ENCODE measurements at regions not wholly inside any gene's neighbourhood (a gene's known extent, or its start where the extent isn't known, plus 50 kb on each side); places are given as distances from the start of the nearest gene placed in this dataset.
"Not testable (repeated sequence)": the region's sequence is repeated elsewhere in the genome, so short reads cannot be mapped to it uniquely, and the experiment has no call there.

GRCh38 chr5:23136958-23137357 lies 283.8 kb upstream of the CDH12 start:
- Histone ChIP-seq H3K36me3 (no peaks in the 10 kb centered on the region), H3K27me3 (no peaks in the 10 kb centered on the region), H3K27ac (no peak overlapping the region), H3K4me1 (no peaks in the 10 kb centered on the region), H3K4me3 (no peak overlapping the region), H3K9me3 (no peaks in the 10 kb centered on the region)
- TF ChIP-seq CTCF (IDR thresholded peaks at IDR 0.05) (no peak), POLR2A (IDR thresholded peaks at IDR 0.05) (no peak)
- DNase-seq, result no peak

GRCh38 chr5:23132231-23132630 lies 279.1 kb upstream of the CDH12 start:
- Histone ChIP-seq H3K4me3 (no peak overlapping the region), H3K4me1 (no peaks in the 10 kb centered on the region), H3K36me3 (no peaks in the 10 kb centered on the region), H3K27me3 (no peaks in the 10 kb centered on the region), H3K9me3 (no peaks in the 10 kb centered on the region), H3K27ac (no peak overlapping the region)
- no peak for TF ChIP-seq POLR2A (IDR thresholded peaks at IDR 0.05)
- TF ChIP-seq CTCF (IDR thresholded peaks at IDR 0.05), result no peak
- no peak for DNase-seq

- no peaks in the 10 kb centered on the region for H3K36me3 ChIP-seq
- H3K9me3 ChIP-seq, result no peaks in the 10 kb centered on the region
- H3K4me3 ChIP-seq, result no peak overlapping the region
- H3K4me1 ChIP-seq, result no peaks in the 10 kb centered on the region
- H3K27me3 ChIP-seq, result no peaks in the 10 kb centered on the region
- TF ChIP-seq CTCF (IDR thresholded peaks at IDR 0.05) (no peak), POLR2A (IDR thresholded peaks at IDR 0.05) (no peak)
- no peak for DNase-seq
- no peak overlapping the region for H3K27ac ChIP-seq
Measured at GRCh38 chr5:23112237-23112636, 259.1 kb upstream of the CDH12 start.

- H3K36me3 ChIP-seq, result no peaks in the 10 kb centered on the region
- no peaks in the 10 kb centered on the region for H3K9me3 ChIP-seq
- H3K27ac ChIP-seq, result no peak overlapping the region
- no peak for TF ChIP-seq POLR2A (IDR thresholded peaks at IDR 0.05)
- no peak for TF ChIP-seq CTCF (IDR thresholded peaks at IDR 0.05)
- H3K4me3 ChIP-seq, result no peak overlapping the region
- no peak for DNase-seq
- no peaks in the 10 kb centered on the region for H3K27me3 ChIP-seq
- H3K4me1 ChIP-seq, result no peaks in the 10 kb centered on the region
Measured at GRCh38 chr5:23105021-23105420, 251.9 kb upstream of the CDH12 start.

GRCh38 chr5:23103566-23103965 lies 250.4 kb upstream of the CDH12 start:
- DNase-seq, result no peak
- Histone ChIP-seq H3K9me3 (no peaks in the 10 kb centered on the region), H3K27me3 (no peaks in the 10 kb centered on the region), H3K4me3 (no peak overlapping the region), H3K36me3 (no peaks in the 10 kb centered on the region), H3K27ac (no peak overlapping the region), H3K4me1 (no peaks in the 10 kb centered on the region)
- TF ChIP-seq CTCF (IDR thresholded peaks at IDR 0.05), result no peak
- TF ChIP-seq POLR2A (IDR thresholded peaks at IDR 0.05), result no peak

- not testable (repeated sequence) for H3K4me3 ChIP-seq, H3K27me3 ChIP-seq, H3K36me3 ChIP-seq, H3K9me3 ChIP-seq, H3K4me1 ChIP-seq, DNase-seq, H3K27ac ChIP-seq
Measured at GRCh38 chr5:23095418-23095817, 242.3 kb upstream of the CDH12 start.
